PC-3 (cell line): ENCODE measurements at regions not wholly inside any gene's neighbourhood (a gene's known extent, or its start where the extent isn't known, plus 50 kb on each side); places are given as distances from the start of the nearest gene placed in this dataset.

Experiments used
- ATAC-seq: fragments of 200-7000 bp; cut with Tn5 transposase; 2 replicates; pipeline ENCODE4 v1.9.1; 2020; ENCODE audit warnings: mild to moderate bottlenecking, moderate library complexity
- BruUV-seq: library from RNA; stranded (reverse); fragments of 400-500 nt; replicated peaks from 2 replicates; lab custom pipeline; 2021; lab: Mats Ljungman, UMichigan
- CTCF ChIA-PET: fragments of 300-600 bp; sonication (Branson Sonifier 250); formaldehyde crosslinking; loops from one replicate; lab custom pipeline; 2022; ENCODE audit warnings: antibody characterized with exemption; lab: Charles Lee
- POLR2A ChIA-PET: fragments of 300-600 bp; sonication (Branson Sonifier 250); formaldehyde crosslinking; loops from one replicate; lab custom pipeline; 2022; ENCODE audit warnings: antibody characterized with exemption; ENCODE audit not compliant: unreplicated experiment; lab: Charles Lee
- DNase-seq: peaks from one replicate; pipeline ENCODE4 v3.0.0-alpha.2; 2015
- H2AFZ ChIP-seq: fragments of 300-600 bp; sonication (generic); 2 replicates; pipeline ENCODE4 v1.6.0; 2016; ENCODE audit warnings: antibody characterized with exemption, low read length
- H3F3A ChIP-seq: fragments of 300-600 bp; sonication (generic); one replicate; pipeline ENCODE4 v1.6.0; 2017; ENCODE audit warnings: antibody characterized with exemption, low read length, control low read depth, mild to moderate bottlenecking; ENCODE audit not compliant: unreplicated experiment
- H3K27ac ChIP-seq: fragments of 300-600 bp; sonication (generic); 2 replicates; pipeline ENCODE4 v1.5.1; 2016; ENCODE audit warnings: mild to moderate bottlenecking, low read length
- H3K27me3 ChIP-seq: fragments of 300-600 bp; sonication (generic); 2 replicates; pipeline ENCODE4 v1.6.1; 2016; ENCODE audit warnings: low read length, mixed read lengths
- H3K36me3 ChIP-seq: fragments of 300-600 bp; sonication (generic); 2 replicates; pipeline ENCODE4 v1.6.1; 2016; ENCODE audit warnings: low read depth, mixed run types, low read length, mixed read lengths
- H3K4me1 ChIP-seq: fragments of 300-600 bp; sonication (generic); 2 replicates; pipeline ENCODE4 v1.5.1; 2016; ENCODE audit warnings: low read length; ENCODE audit not compliant: insufficient read depth
- H3K4me2 ChIP-seq: fragments of 300-600 bp; sonication (generic); 2 replicates; pipeline ENCODE4 v1.6.0; 2016; ENCODE audit warnings: low read length
- H3K4me3 ChIP-seq: fragments of 300-600 bp; sonication (generic); 2 replicates; pipeline ENCODE4 v1.5.1; 2016; ENCODE audit warnings: mild to moderate bottlenecking, low read length, mixed read lengths
- H3K79me2 ChIP-seq: fragments of 300-600 bp; sonication (generic); 2 replicates; pipeline ENCODE4 v1.6.1; 2017; ENCODE audit warnings: low read length, mixed read lengths
- H3K9ac ChIP-seq: fragments of 300-600 bp; sonication (generic); 2 replicates; pipeline ENCODE4 v1.6.0; 2016; ENCODE audit warnings: mild to moderate bottlenecking, low read length
- H3K9me2 ChIP-seq: fragments of 300-600 bp; sonication (generic); replicated peaks from 2 replicates; pipeline ENCODE4 v1.6.1; 2016; ENCODE audit warnings: mixed run types, low read length, mixed read lengths
- H3K9me3 ChIP-seq: fragments of 300-600 bp; sonication (generic); 2 replicates; pipeline ENCODE4 v1.6.1; 2016; ENCODE audit warnings: low read length, mixed read lengths
- H4K20me1 ChIP-seq: fragments of 300-600 bp; sonication (generic); 2 replicates; pipeline ENCODE4 v1.6.1; 2016; ENCODE audit warnings: low read length, mixed read lengths
- EZH2 ChIP-seq: fragments of 300-600 bp; sonication (generic); IDR thresholded peaks from one replicate; pipeline ENCODE4 v1.6.1; 2017; ENCODE audit warnings: antibody characterized with exemption, mild to moderate bottlenecking, low read length; ENCODE audit not compliant: unreplicated experiment
- EZH2phosphoT487 ChIP-seq: fragments of 300-600 bp; sonication (generic); IDR thresholded peaks from 2 replicates; pipeline ENCODE4 v1.6.1; 2018; ENCODE audit warnings: mild to moderate bottlenecking, antibody characterized with exemption, low read length, borderline replicate concordance
- intact Hi-C: fragments of 100-400 bp; cut with micrococcal nuclease; formaldehyde crosslinking; loops from 2 replicates; pipeline ENCODE4 v1.9.0; 2023
- TF ChIP-seq, protein P1 (sequence below): fragments of 300-600 bp; sonication (generic); conservative IDR thresholded peaks from 2 replicates; pipeline ENCODE4 v1.5.1; 2017; ENCODE audit warnings: antibody characterized with exemption, low read depth, mild to moderate bottlenecking, low read length

DNA sequence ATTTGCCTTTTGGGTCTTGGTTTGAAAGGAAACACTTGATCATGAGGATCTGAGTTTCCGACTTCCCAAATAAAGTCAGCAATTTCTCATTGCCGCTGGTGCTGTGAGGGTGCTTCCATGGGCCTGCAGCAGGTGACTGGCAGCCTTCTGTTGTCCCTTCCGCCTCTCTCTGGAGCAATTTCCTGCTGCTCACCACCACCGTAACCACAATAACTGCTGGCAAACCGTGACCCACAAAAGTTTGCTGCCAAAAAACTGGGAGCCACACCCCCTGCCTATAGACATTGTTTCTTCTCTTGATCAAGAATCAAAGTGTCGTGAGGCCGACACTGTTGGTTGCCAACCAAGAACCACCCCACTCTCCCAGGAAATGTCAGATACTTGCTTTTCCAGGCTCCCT, 164.0 kb downstream of the NR2F2 start:
- Histone ChIP-seq H3K27me3 (peaks cover 61% of the 10 kb centered on the region), H3F3A (no peaks in the 10 kb centered on the region), H3K4me1 (no peaks in the 10 kb centered on the region), H4K20me1 (no peaks in the 10 kb centered on the region), H3K27ac (no peak overlapping the region), H3K9me2 (no peaks in the 10 kb centered on the region), H3K36me3 (no peaks in the 10 kb centered on the region), H3K9ac (no peak overlapping the region), H3K79me2 (no peaks in the 10 kb centered on the region), H2AFZ (no peak overlapping the region), H3K4me3 (no peak overlapping the region), H3K4me2 (no peak overlapping the region), H3K9me3 (no peaks in the 10 kb centered on the region)
- TF ChIP-seq, protein P1, sequence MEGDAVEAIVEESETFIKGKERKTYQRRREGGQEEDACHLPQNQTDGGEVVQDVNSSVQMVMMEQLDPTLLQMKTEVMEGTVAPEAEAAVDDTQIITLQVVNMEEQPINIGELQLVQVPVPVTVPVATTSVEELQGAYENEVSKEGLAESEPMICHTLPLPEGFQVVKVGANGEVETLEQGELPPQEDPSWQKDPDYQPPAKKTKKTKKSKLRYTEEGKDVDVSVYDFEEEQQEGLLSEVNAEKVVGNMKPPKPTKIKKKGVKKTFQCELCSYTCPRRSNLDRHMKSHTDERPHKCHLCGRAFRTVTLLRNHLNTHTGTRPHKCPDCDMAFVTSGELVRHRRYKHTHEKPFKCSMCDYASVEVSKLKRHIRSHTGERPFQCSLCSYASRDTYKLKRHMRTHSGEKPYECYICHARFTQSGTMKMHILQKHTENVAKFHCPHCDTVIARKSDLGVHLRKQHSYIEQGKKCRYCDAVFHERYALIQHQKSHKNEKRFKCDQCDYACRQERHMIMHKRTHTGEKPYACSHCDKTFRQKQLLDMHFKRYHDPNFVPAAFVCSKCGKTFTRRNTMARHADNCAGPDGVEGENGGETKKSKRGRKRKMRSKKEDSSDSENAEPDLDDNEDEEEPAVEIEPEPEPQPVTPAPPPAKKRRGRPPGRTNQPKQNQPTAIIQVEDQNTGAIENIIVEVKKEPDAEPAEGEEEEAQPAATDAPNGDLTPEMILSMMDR: no peak
- POLR2A ChIA-PET: no interaction called here
- DNase-seq (no peak), ATAC-seq (no peak)
- intact Hi-C loops: no loop called here
- no TSS peak for BruUV-seq
- CTCF ChIA-PET: no interaction called here

DNA sequence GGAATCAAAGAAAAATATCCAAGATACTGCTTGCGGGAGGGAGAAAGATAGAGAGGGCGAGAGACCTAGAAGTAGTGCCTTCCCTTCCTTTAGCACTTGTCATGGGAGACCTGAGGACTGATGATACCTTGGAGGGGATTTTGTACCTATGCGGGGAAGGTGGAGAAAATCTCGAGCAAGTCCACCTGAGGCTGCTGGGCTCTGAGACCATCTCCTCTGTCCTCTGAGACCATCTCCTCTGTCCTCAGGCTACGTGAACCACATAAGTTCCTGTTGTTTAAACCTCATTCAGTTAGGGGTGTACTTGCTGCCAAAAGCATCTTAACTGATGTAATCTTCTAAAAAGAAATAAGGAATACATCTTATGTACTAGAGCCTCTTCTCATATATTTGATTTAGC, 164.9 kb downstream of the NR2F2 start:
- Histone ChIP-seq H3K9me3 (no peaks in the 10 kb centered on the region), H2AFZ (no peak overlapping the region), H3K4me3 (no peak overlapping the region), H3F3A (no peaks in the 10 kb centered on the region), H3K9me2 (no peaks in the 10 kb centered on the region), H3K4me2 (no peak overlapping the region), H3K27me3 (peaks cover 62% of the 10 kb centered on the region), H3K27ac (no peak overlapping the region), H4K20me1 (no peaks in the 10 kb centered on the region), H3K36me3 (no peaks in the 10 kb centered on the region), H3K9ac (no peak overlapping the region), H3K4me1 (no peaks in the 10 kb centered on the region), H3K79me2 (no peaks in the 10 kb centered on the region)
- POLR2A ChIA-PET: no interaction called here
- no peak for DNase-seq
- no peak for ATAC-seq
- CTCF ChIA-PET: interaction anchor here (0.6 kb wide), 1 partner anchor 1913 kb away, joined by 4 read pairs; no protein-coding TSS in a partner anchor
- intact Hi-C loops: no loop called here
- BruUV-seq: no TSS peak
- TF ChIP-seq EZH2phosphoT487 (no peak), EZH2 (no peak)
- TF ChIP-seq, protein P1: no peak

DNA sequence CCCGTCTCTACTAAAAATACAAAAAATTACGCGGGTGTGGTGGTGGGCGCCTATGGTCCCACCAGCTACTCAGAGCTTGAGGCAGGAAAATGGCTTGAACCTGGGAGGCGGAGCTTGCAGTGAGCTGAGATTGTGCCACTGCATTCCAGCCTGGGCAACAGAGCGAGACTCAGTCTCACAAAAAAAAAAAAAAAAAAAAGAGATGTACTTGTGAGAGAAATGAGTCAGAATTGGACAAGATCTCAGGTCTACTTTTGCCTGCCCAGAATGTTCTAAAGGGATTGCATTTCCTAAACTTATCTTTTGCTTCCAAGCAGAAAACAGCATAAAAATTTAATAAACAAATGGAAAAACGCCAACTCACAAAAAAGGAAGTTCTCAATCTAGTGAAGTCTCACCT, 167.5 kb downstream of the NR2F2 start:
- CTCF ChIA-PET: no interaction called here

More for the DNA sequence above, 167.5 kb downstream of the NR2F2 start:
- no peaks in the 10 kb centered on the region for H3K36me3 ChIP-seq
- H3K9ac ChIP-seq: no peak overlapping the region
- no peaks in the 10 kb centered on the region for H3K9me2 ChIP-seq
- DNase-seq: no peak
- H3K27me3 ChIP-seq: peaks cover 69% of the 10 kb centered on the region
- H3K4me2 ChIP-seq: no peak overlapping the region
- H2AFZ ChIP-seq: no peak overlapping the region
- no TSS peak for BruUV-seq
- no peak overlapping the region for H3K27ac ChIP-seq
- intact Hi-C loops: no loop called here
- no peaks in the 10 kb centered on the region for H3K9me3 ChIP-seq
- no peaks in the 10 kb centered on the region for H3K4me1 ChIP-seq
- POLR2A ChIA-PET: no interaction called here
- no peak for ATAC-seq
- H3F3A ChIP-seq: no peaks in the 10 kb centered on the region
- H3K4me3 ChIP-seq: no peak overlapping the region
- TF ChIP-seq, protein P1: no peak
- TF ChIP-seq EZH2phosphoT487 (no peak), EZH2 (no peak)
- no peaks in the 10 kb centered on the region for H4K20me1 ChIP-seq
- H3K79me2 ChIP-seq: no peaks in the 10 kb centered on the region
